Hematopoietic multipotent progenitor cell (in vitro differentiated cells): ENCODE measurements at regions not wholly inside any gene's neighbourhood (a gene's known extent, or its start where the extent isn't known, plus 50 kb on each side); places are given as distances from the start of the nearest gene placed in this dataset.

Source experiments
- DNase-seq, 3 donors: peaks; one replicate each; pipeline ENCODE4 v3.0.0-alpha.2; 2011 to 2015; ENCODE audit warnings: low read depth in 2 of 3, low spot score in 2 of 3

DNA sequence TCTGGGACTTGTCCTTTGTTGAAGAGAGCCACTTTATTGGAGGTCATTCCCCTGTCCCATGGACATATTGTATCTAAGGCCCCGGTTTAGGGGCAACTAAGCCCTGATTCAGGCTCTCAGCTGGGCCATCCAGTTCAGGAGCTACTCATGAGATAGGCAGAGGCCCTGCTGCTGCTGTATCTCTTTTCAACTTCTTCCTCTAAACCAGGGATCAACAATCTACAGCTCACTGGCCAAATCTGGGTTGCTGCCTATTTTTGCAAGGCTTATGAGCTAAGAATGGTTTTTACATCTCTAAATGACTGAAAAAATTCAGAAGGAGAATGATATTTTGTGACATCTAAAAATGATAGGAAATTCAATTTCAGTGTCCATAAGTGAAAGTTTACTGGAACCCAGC is 166.8 kb upstream of the GLI3 start:
- DNase-seq, result no peak

DNA sequence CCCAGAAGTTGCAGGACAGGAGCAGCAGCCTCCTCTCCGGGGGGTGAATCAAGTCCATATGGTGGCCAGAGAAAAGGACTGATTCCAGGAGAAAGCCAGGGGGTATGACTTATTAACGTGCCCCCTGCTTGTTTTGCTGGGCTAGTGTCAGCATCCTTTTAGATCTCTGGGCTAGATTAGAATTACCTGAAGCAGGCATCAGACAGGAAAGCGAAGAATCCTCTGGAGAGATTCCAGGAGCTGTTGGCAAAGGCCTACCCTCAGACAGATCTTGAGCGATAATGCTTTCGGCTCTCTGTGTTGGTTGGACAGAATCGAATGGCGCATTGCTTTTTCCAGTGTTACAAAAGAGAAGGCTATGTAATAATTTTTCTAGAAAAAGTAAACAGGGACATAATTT is 164.0 kb upstream of the GLI3 start:
- no peak for DNase-seq

GRCh38 chr7:42400211-42400772 is 163.3 kb upstream of the GLI3 start:
- DNase-seq, result no peak

DNA sequence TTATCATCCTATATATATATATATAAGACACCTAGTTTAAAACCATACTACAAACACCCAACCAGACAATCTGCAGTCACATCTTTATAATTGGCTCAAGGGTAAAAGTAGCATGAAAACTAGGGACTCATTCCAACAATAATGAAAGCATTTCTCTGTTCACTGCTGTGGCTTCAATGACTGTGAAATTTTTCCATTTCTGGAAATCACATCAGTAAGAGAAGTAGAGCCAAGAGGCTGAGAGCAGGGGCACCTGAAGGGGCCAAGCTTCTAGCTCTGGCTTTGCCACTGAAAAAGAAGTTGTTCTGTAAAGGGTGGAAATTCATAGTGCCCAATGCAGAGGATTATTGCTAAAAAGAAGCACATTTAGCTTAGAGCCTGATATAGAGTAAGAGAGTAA is 158.6 kb upstream of the GLI3 start:
- DNase-seq, result no peak

DNA sequence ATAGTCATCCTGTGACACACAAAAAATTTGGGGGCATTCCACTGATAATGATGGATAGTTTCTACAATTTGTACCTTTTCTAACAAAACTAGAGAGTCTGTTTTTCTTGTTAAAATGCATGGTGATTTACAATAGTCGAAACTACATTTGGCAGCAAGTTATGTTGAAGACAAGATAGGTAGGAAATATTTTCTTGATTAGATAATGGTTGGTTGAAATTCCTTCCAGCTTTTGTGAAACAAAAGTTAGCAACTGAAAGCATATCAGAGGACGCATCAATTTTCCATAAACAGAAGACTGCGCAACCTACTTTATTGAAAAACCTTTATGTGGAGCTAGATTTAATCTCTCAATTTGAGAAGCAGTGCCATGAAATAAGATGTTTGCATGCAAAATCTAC is 155.8 kb upstream of the GLI3 start:
- DNase-seq, result no peak

- DNase-seq, result no peak
These were observed 152.7 kb upstream of the GLI3 start for GRCh38 chr7:42389697-42390096.

- no peak for DNase-seq
These were observed 148.9 kb upstream of the GLI3 start for GRCh38 chr7:42385912-42386311.

DNA sequence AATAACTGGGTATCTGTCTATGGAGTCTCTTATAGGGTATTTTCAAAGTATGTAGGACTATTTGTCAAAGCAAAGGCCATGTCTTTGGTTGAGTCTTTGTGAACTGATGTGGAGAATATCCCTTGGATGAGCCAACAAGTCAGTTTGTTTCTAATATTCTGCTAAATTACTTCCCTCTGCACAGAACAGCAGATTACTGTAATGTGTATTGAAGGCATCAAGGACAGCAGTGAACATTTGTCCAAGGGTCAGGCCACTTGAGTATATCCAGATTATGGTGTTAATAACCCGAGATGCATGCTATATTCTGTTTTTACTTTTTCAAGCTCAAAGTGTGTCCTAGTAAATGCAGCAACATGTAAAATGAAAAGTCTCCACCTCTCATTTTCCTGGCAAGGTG is 144.2 kb upstream of the GLI3 start:
- no peak for DNase-seq

DNA sequence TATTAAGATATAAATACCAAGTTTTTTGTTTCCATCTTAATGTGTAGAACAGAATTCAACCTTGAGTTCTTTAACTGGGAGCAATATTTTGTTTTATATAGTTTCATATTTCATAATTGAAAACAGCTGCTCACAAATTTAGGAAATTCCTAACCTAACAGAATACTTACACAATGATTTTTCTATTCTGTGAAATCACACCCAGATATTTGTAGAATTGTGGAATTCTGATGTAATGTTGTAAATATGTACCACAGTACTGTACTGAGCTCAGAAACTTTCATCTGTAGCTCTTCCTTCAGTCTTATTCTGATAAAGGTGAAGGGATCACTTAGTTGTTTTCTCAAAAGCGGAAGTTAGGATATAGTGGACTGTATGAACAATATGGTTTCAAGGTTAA is 143.4 kb upstream of the GLI3 start:
- DNase-seq, result no peak

DNA sequence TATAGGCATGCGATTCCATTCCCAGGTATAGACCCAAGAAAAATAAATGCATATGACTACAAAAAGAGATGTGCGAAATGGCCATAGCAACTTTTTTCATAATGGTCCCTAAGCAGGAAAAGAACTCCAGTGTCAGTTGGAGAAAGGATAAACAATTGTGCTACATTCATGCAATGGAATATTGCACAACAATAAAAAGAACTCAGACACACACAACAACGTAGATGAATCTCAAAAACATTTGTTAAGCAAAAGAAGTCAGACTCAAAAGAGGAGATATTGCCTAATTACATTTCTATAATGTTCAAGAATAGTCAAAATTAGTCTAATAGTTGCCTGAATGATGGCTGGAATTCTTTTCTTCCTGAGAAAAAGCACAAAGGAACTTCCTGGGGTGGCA is 141.1 kb upstream of the GLI3 start:
- DNase-seq, result no peak

DNA sequence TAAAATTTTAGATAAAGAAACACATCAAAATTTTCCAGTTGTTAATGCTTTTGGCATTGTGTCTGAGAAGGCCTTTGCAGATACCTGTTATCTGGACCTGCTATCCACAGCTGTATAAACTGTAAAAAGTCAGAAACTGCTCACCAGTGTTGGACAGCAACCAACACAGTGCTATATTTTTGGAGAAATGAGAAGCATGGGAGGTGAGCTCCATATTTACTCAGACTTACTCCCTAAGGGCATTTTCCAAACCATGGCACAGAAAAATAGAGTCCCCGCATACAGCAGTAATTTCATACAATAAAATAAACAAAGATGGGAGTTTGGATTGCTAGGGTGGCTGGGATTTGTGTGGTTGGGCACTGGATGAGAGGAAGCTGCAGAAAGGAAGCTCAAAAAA is 136.3 kb upstream of the GLI3 start:
- DNase-seq, result no peak

DNA sequence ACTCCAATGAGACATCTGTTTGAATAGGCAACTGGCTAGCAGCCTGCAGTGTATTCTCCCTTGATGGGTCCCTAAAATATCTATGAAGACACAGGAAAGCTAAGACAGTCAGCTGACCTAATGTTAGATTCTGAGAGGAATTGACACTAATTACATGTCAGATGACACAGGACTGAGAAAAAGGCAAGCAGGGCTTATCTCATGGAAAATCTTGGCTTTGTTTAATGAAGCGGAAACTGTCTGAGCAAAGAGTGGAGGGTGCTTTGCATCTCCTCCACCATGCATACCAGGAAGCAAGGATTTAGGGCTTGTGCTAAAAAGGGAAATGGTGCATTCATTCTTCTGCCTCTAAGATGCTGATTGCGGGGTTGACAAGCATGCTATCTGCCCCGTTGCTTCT is 135.5 kb upstream of the GLI3 start:
- no peak for DNase-seq

DNA sequence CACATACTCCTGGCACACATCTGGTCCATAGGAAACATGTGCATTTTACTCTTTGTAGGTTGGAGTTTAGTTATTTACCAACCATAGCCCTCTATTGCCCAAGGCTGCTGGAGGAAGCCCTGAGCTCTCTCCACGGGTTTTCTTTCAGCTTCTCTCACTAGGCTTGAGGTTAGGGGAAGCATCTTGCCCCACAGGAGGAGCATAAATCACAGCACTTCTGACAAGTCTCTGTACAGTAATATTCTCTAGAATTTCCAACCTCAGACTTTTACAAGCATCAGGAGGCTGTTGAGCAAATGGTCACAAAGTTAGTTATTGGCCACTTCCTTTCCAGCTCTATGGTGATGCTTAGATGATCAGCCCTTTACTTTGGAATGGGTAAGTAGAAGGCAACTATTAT is 122.9 kb upstream of the GLI3 start:
- no peak for DNase-seq

- DNase-seq, result no peak
These were observed 114.4 kb upstream of the GLI3 start for GRCh38 chr7:42351316-42351935.

GRCh38 chr7:42350801-42351200 is 113.8 kb upstream of the GLI3 start:
- DNase-seq, result no peak

GRCh38 chr7:42348631-42349030 is 111.6 kb upstream of the GLI3 start:
- DNase-seq, result no peak

GRCh38 chr7:42348071-42348470 is 111.1 kb upstream of the GLI3 start:
- no peak for DNase-seq

GRCh38 chr7:42347616-42348015 is 110.6 kb upstream of the GLI3 start:
- no peak for DNase-seq

DNA sequence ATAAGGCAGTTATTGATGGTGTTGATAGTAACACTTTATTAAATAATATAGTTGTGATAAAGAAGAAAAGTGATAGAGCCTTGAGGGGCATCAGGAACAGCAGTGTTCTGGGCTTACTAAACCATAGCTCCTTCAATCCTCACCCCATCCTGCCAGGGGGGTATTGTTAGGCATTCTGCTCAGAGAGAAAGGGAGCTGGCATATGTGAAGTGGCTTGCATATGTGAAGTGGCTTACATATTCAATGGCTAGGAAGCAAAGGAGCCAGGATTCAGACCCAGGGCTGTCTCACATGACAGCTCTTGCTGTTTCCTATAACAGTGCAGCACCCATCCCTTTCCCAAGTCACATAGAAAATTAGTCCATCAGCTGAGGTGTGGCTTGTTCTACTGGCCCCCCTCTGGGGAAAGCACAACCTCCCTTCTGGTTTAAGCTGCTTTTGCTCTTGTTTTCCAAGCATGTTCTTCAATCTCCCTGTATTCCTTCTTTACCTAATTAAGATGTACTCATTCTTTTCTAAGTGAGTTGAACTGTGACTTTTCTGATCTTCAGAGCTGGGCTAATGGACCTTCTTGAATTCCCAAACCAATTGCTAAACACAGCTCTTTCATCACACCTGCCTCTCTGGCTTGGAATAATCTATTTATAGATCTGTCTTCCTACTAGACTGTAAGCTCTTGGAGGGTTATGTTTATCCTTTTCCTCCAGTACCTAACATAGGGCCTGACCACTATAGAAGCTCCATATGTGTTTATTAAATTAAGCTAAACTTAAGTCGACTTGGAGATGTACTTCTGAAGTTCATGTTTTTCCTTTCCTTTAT is 108.7 kb upstream of the GLI3 start:
- no peak for DNase-seq

DNA sequence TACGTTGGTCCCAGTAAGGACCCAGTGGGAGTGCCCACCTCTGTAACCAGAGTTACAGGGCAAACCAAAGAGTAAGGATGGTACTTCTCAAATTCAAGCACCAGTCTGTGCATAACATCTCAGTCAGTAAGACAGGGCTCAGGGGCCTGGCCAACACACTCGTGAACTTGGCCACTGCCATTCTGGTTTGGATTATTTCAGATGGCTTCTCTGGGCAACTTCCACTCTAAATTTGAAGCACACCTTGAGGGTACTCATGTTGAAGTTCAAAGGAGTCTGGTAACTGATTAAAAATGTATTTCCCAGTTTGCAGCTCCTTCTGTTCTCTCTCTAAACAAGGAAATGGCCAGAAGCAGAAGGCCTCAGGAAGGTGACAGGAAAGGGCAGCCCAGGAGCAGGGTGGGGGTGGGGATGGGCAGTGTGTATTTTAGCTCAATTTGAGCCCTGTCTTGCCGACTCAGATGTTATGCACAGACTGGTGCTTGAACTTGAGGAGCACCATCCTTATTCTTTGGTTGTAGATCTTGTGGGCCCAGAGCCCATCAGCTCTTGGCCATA is 107.3 kb upstream of the GLI3 start:
- DNase-seq, result no peak

- no peak for DNase-seq
These were observed 105.4 kb upstream of the GLI3 start for GRCh38 chr7:42342381-42342780.

DNA sequence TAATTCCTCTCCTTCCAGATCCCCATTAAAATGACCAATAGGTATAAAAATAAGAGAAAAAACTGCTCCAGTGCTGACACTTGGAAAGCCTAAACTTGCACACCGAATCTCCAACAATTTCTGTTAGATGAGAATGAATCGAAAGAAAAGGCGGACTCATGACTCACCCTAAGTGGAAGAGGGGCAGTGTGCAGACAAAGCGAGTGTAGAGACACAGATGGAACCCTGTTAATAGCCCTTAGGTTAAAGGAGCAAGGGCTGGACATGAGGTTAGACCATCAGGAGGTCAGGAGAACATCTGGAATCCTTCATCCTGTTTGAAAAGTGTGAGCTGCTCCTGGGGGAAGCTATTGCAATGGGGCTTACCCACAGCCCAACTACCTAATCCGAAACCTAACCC is 103.4 kb upstream of the GLI3 start:
- DNase-seq, result no peak
